Adrenal gland (tissue), 9 donors: ENCODE measurements at regions not wholly inside any gene's neighbourhood (a gene's known extent, or its start where the extent isn't known, plus 50 kb on each side); places are given as distances from the start of the nearest gene placed in this dataset.

Experiments
- DNase-seq, 7 donors: peaks; one replicate each; pipeline ENCODE4 v3.0.0-alpha.2; 2019 to 2020
- H3K27ac ChIP-seq, 5 donors: fragments of 200-600 bp; sonication (generic) in 4 of 5; 1 replicate in 3 of 5; 2 replicates in 2 of 5; pipeline versions ENCODE4 v1.5.1 to v1.8.0; 2016 to 2020; ENCODE audit warnings: mild to moderate bottlenecking in 1 of 5
- H3K27me3 ChIP-seq: fragments of 200-600 bp; 2 replicates; pipeline ENCODE4 v1.8.0; 2021
- H3K36me3 ChIP-seq, 2 donors: fragments of 200-600 bp; replicated peaks in 1 of 2; 1 replicate in 1 of 2; 2 replicates in 1 of 2; pipeline versions ENCODE4 v1.5.1 to v1.8.0; 2018 to 2022
- H3K4me1 ChIP-seq, 2 donors: fragments of 200-600 bp; replicated peaks in 1 of 2; 1 replicate in 1 of 2; 2 replicates in 1 of 2; pipeline versions ENCODE4 v1.5.1 to v1.8.0; 2018 to 2021
- H3K4me3 ChIP-seq, 4 donors: fragments of 200-600 bp; sonication (generic) in 3 of 4; one replicate each; pipeline ENCODE4 v1.5.1; 2016 to 2018
- H3K9me3 ChIP-seq, 3 donors: fragments of 200-600 bp; sonication (generic) in 1 of 3; replicated peaks in 1 of 3; 1 replicate in 2 of 3; 2 replicates in 1 of 3; pipeline versions ENCODE4 v1.5.1 to v1.8.0; 2016 to 2021
- POLR2A ChIP-seq, 2 donors: fragments of 450-650 bp; IDR thresholded peaks; one replicate each; pipeline ENCODE4 v1.6.1; 2017; ENCODE audit warnings: antibody characterized with exemption in 2 of 2, mild to moderate bottlenecking in 2 of 2, moderate library complexity in 1 of 2
- WGBS, 4 donors: extraction: QIAGEN DNeasy Blood & Tissue Kit in 2 of 4; methylation state at CpG; one replicate each; pipeline versions ENCODE4 v1.1.5 to v1.1.7; 2013 to 2017; 5-methylcytosine and 5-hydroxymethylcytosine counted together
- intact Hi-C, 2 donors: fragments of 100-400 bp; cut with DNase I; formaldehyde crosslinking; loops; one replicate each; pipeline versions ENCODE4 v1.14.1 to v1.15.0; 2022 to 2023
- TF ChIP-seq, protein P1 (sequence below), 6 experiments: fragments of 450-650 bp in 4 of 6; fragments of 200-600 bp in 2 of 6; sonication (generic) in 1 of 6; IDR thresholded peaks; 1 replicate in 5 of 6; 2 replicates in 1 of 6; pipeline versions ENCODE4 v1.5.1 to v1.8.0; 2016 to 2021; ENCODE audit warnings: antibody characterized with exemption in 6 of 6, mild to moderate bottlenecking in 2 of 6, moderate library complexity in 1 of 6
- donor health status: healthy with polysubstance abuse.
- donor health status: Bipolar disorder and iron deficiency.
- donor health status: DM: yes; HTN: yes; CAD: no.
- donor health status: DM: no; HTN: no; CAD: no.
- donor health status: DM: no; HTN: no; CAD: no.

DNA sequence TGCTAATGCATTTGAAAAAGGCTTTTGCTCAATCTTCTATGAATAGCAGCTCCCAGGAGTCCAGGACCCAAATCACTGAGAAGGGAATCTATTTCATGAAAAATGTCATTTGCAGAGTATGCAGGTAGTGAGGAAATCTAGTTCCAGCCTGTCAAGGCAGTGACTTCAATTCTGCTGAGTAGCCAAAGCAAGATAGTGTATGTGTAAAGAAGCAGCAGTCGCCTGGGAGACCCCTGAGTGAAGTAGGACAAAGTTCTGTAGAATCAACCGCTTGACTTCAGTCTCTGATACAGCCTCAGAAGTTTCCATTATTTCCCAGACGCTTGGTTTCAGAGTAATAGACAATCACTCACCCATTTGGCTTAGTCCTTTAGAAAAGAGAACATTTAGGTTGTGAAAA lies 435.6 kb upstream of the LRFN5 start:
- Histone ChIP-seq H3K27me3 (no peaks in the 10 kb centered on the region), H3K4me1 (no peaks in the 10 kb centered on the region), H3K4me3 (no peak overlapping the region), H3K27ac (no peak overlapping the region), H3K9me3 (no peaks in the 10 kb centered on the region), H3K36me3 (no peaks in the 10 kb centered on the region)
- intact Hi-C loops: no loop called here
- no peak for DNase-seq
- 29 to 52% (median 46%) methylated on average over 3 of the region's 3 CpGs for WGBS, 4 donors
- TF ChIP-seq, protein P1, sequence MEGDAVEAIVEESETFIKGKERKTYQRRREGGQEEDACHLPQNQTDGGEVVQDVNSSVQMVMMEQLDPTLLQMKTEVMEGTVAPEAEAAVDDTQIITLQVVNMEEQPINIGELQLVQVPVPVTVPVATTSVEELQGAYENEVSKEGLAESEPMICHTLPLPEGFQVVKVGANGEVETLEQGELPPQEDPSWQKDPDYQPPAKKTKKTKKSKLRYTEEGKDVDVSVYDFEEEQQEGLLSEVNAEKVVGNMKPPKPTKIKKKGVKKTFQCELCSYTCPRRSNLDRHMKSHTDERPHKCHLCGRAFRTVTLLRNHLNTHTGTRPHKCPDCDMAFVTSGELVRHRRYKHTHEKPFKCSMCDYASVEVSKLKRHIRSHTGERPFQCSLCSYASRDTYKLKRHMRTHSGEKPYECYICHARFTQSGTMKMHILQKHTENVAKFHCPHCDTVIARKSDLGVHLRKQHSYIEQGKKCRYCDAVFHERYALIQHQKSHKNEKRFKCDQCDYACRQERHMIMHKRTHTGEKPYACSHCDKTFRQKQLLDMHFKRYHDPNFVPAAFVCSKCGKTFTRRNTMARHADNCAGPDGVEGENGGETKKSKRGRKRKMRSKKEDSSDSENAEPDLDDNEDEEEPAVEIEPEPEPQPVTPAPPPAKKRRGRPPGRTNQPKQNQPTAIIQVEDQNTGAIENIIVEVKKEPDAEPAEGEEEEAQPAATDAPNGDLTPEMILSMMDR (IDR thresholded peaks at IDR 0.05): no peak
- no peak for TF ChIP-seq POLR2A (IDR thresholded peaks at IDR 0.05)

DNA sequence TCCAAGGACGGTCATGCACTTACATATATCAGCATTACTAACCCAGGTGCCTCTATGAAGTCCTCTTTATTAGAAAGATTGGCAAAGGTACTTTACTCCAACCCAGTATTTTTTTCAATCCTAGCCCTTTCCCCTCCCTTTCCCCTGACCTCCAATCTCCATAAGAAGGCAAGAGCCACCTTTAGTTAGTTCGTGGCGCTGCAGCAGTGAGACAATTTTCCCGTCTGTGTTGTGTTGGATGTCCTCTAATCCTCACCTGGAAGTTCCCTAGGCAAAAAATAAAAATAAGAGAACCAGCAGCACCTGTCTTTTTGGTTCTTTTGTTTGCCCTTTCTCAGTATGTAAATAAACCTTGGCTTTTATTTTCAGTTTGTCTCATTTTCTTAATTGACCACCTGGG lies 439.6 kb upstream of the LRFN5 start:
- H3K4me1 ChIP-seq: no peaks in the 10 kb centered on the region
- no peaks in the 10 kb centered on the region for H3K9me3 ChIP-seq
- intact Hi-C loops: no loop called here
- H3K27me3 ChIP-seq: no peaks in the 10 kb centered on the region
- H3K4me3 ChIP-seq: no peak overlapping the region
- H3K36me3 ChIP-seq: no peaks in the 10 kb centered on the region
- no peak overlapping the region for H3K27ac ChIP-seq
- no peak for DNase-seq
- TF ChIP-seq, protein P1 (IDR thresholded peaks at IDR 0.05): no peak
- TF ChIP-seq POLR2A (IDR thresholded peaks at IDR 0.05): no peak
- 75 to 87% (median 80%) methylated on average over 4 of the region's 4 CpGs for WGBS, 4 donors

DNA sequence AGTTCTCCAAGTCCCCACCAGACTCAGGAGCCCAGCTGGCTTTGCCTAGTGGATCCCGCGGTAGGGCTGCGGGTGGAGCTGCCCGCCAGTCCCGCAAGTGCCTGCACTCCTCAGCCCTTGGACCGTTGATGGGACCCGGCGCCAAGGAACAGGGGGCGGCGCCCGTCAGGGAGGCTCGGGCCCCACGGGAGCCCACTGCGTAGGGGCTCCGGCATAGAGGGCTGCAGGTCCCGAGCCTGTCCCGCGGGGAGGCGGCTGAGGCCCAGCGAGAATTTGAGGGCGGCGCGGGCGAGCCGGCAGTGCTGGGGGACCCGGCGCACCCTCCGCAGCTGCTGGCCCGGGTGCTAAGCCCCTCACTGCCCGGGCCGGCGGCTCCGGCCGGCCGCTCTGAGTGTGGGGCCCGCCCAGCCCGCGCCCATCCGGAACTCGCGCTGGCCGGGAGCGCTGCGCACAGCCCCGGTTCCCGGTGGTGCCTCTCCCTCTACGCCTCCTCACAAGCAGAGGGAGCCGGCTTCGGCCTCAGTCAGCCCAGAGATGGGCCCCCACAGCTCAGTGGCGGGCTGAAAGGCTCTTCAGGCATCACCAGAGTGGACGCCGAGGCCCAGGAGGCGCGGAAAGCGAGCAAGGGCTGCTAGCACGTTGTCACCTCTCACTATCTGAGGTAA lies 452.4 kb upstream of the LRFN5 start:
- Histone ChIP-seq H3K27ac (no peak overlapping the region), H3K4me3 (no peak overlapping the region), H3K27me3 (no peaks in the 10 kb centered on the region), H3K36me3 (no peaks in the 10 kb centered on the region), H3K4me1 (no peaks in the 10 kb centered on the region), H3K9me3 (no peaks in the 10 kb centered on the region)
- WGBS, 4 donors: 89 to 94% (median 91%) methylated on average over 9 to 56 of the region's 56 CpGs
- intact Hi-C loops: no loop called here
- DNase-seq: no peak
- TF ChIP-seq, protein P1 (IDR thresholded peaks at IDR 0.05): no peak
- TF ChIP-seq POLR2A (IDR thresholded peaks at IDR 0.05): no peak

DNA sequence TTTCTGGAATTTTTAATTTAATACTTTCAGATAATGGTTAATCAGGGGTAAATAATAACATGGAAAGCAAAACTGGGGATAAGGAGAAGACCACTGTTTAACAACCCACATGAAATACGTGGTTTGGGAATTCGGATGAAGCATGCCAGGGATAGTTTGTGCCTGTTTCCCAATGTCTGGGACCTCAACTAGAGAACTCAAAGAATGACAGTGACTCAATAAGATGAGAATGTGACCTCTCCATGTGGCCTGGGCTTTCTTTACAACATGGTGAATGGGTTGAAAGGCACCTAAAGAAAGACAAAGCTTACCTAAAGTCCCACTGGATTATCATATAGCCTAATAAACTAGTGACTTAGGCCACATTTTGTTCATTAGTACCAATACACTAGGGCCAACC lies 460.3 kb upstream of the LRFN5 start:
- TF ChIP-seq, protein P1 (IDR thresholded peaks at IDR 0.05): no peak
- TF ChIP-seq POLR2A (IDR thresholded peaks at IDR 0.05): no peak
- no peaks in the 10 kb centered on the region for H3K9me3 ChIP-seq
- H3K4me3 ChIP-seq: no peak overlapping the region
- no peaks in the 10 kb centered on the region for H3K36me3 ChIP-seq
- intact Hi-C loops: no loop called here
- no peaks in the 10 kb centered on the region for H3K4me1 ChIP-seq
- H3K27ac ChIP-seq: no peak overlapping the region
- H3K27me3 ChIP-seq: no peaks in the 10 kb centered on the region
- no peak for DNase-seq
- WGBS, 4 donors: 75 to 81% (median 75%) methylated on average over 2 of the region's 2 CpGs
